ENCODE measurements at regions not wholly inside any gene's neighbourhood (a gene's known extent, or its start where the extent isn't known, plus 50 kb on each side); places are given as distances from the start of the nearest gene placed in this dataset.

DNA sequence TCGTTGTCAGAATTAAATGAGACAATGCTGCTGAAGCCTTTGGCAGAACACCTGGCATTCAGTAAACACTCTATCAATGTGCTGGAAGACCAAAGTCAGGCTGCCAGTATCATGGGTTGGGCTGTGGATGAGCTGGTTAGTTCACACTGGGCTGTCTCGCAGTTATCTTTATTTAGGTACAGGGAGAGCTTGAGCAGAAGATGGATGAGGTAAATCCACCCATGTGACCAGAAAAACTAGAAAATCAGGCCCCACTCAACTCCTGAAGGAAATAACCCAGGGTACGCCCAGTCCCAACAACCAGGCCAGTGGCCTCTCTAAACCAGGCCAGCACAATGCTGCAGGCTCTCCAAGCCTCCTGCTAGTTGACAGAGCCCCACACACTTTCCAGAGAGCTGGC, 330.3 kb downstream of the TNS1 start:
- TF ChIP-seq, protein P1, sequence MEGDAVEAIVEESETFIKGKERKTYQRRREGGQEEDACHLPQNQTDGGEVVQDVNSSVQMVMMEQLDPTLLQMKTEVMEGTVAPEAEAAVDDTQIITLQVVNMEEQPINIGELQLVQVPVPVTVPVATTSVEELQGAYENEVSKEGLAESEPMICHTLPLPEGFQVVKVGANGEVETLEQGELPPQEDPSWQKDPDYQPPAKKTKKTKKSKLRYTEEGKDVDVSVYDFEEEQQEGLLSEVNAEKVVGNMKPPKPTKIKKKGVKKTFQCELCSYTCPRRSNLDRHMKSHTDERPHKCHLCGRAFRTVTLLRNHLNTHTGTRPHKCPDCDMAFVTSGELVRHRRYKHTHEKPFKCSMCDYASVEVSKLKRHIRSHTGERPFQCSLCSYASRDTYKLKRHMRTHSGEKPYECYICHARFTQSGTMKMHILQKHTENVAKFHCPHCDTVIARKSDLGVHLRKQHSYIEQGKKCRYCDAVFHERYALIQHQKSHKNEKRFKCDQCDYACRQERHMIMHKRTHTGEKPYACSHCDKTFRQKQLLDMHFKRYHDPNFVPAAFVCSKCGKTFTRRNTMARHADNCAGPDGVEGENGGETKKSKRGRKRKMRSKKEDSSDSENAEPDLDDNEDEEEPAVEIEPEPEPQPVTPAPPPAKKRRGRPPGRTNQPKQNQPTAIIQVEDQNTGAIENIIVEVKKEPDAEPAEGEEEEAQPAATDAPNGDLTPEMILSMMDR (IDR thresholded peaks at IDR 0.05) = no peak
- no peak for TF ChIP-seq POLR2A (IDR thresholded peaks at IDR 0.05)
